Heart right ventricle (tissue), 16 donors: ENCODE measurements at regions not wholly inside any gene's neighbourhood (a gene's known extent, or its start where the extent isn't known, plus 50 kb on each side); places are given as distances from the start of the nearest gene placed in this dataset.

Source experiments
- ATAC-seq, 8 donors: fragments of 200-7000 bp; cut with Tn5 transposase; one replicate each; pipeline ENCODE4 v1.9.1; 2020; ENCODE audit warnings: mild to moderate bottlenecking in 8 of 8, moderate library complexity in 8 of 8, moderate number of reproducible peaks in 1 of 8
- DNase-seq, 2 donors: peaks; one replicate each; pipeline ENCODE4 v3.0.0-alpha.2; 2020
- H3K27ac ChIP-seq, 10 donors: fragments of 200-600 bp; sonication (generic) in 2 of 10; one replicate each; pipeline versions ENCODE4 v1.5.0 to v1.8.0; 2020 to 2022; ENCODE audit warnings: mild to moderate bottlenecking in 3 of 10
- H3K27me3 ChIP-seq, 7 donors: fragments of 200-600 bp; one replicate each; pipeline ENCODE4 v1.8.0; 2021 to 2022; ENCODE audit warnings: mild to moderate bottlenecking in 2 of 7
- H3K36me3 ChIP-seq, 9 donors: fragments of 200-600 bp; sonication (generic) in 1 of 9; one replicate each; pipeline versions ENCODE4 v1.5.0 to v1.8.0; 2020 to 2022; ENCODE audit warnings: mild to moderate bottlenecking in 2 of 9
- H3K4me1 ChIP-seq, 9 donors: fragments of 200-600 bp; sonication (generic) in 1 of 9; one replicate each; pipeline versions ENCODE4 v1.5.0 to v1.8.0; 2020 to 2022; ENCODE audit warnings: mild to moderate bottlenecking in 4 of 9
- H3K4me3 ChIP-seq, 10 donors: fragments of 200-600 bp; sonication (generic) in 2 of 10; one replicate each; pipeline versions ENCODE4 v1.5.0 to v1.8.0; 2020 to 2022; ENCODE audit warnings: mild to moderate bottlenecking in 7 of 10, moderate library complexity in 2 of 10
- H3K9me3 ChIP-seq, 11 donors: fragments of 200-600 bp in 10 of 11; sonication (generic) in 2 of 11; one replicate each; pipeline versions ENCODE4 v1.5.0 to v1.8.0; 2013 to 2022; ENCODE audit warnings: mild to moderate bottlenecking in 2 of 11, control low read depth in 1 of 11, moderate library complexity in 1 of 11
- CTCF ChIP-seq, 9 donors: fragments of 200-600 bp; sonication (generic) in 2 of 9; IDR thresholded peaks; one replicate each; pipeline versions ENCODE4 v1.5.0 to v1.8.0; 2021 to 2022; ENCODE audit warnings: antibody characterized with exemption in 9 of 9, mild to moderate bottlenecking in 5 of 9, moderate library complexity in 1 of 9
- WGBS, 2 donors: extraction: QIAGEN DNeasy Blood & Tissue Kit; methylation state at CpG; one replicate each; pipeline ENCODE4 v1.1.7; 2013; ENCODE audit warnings: inconsistent platforms in 1 of 2; 5-methylcytosine and 5-hydroxymethylcytosine counted together
- intact Hi-C, 10 donors: fragments of 100-400 bp; cut with DNase I; formaldehyde crosslinking; loops; one replicate each; pipeline versions ENCODE4 v1.11.1 to v1.14.2; 2022
- donor health status: Arrhythmogenic right ventricular cardiomyopathy.
- donor health status: ischemic (EF 13 %, LVEDD 7.1; RV severe dilation, severe dysfunction).
- donor health status: healthy with polysubstance abuse.
- donor health status: DM: no; HTN: yes; CAD: no.
- donor health status: DM: no; HTN: no; CAD: no.
- donor health status: ischemic (EF 25% LVEDD 6.9; RV normal size, moderate dysfunction).
- donor health status: ischemic (EF 25% LVEDD 5.7; RV mildly dilated, moderate dysfunction).
- donor health status: healthy.
- donor health status: DM: yes; HTN: yes; CAD: no.
- donor health status: Ischemic cardiomyopathy.
- donor health status: ischemic (EF 35%, LVEDD 5.7; RV mildly dilated, moderate dysfunction).
- donor health status: nonischemic (EF 11% LVEDD 7.7; RV severe dilation, severe dysfunction).
- donor health status: DM: yes; HTN: yes; CAD: no.
- donor health status: PGD.
- donor health status: ischemic (EF 29% LVEDD 5.4; RV normal size, mild dysfunction).
- donor health status: nonischemic (EF 23%, LVEDD 6.1; RV moderate dilation, normal function).

- ATAC-seq = no peak
- TF ChIP-seq CTCF (IDR thresholded peaks at IDR 0.05) = no peak
- H3K27me3 ChIP-seq = no peaks in the 10 kb centered on the region
- peaks cover 0 to 57% (median 15%) of the 10 kb centered on the region in 11 donors for H3K9me3 ChIP-seq
- no peaks in the 10 kb centered on the region for H3K36me3 ChIP-seq
- H3K4me3 ChIP-seq = no peak overlapping the region
- H3K27ac ChIP-seq = no peak overlapping the region
- no peak for DNase-seq
- 51 to 100% methylated on average over 1 of the region's 1 CpG for whole genome bisulfite sequencing, 2 donors
- intact Hi-C loops = no loop called here
- no peaks in the 10 kb centered on the region for H3K4me1 ChIP-seq
Observed at GRCh38 chr10:83357004-83357403, 782.3 kb upstream of the GHITM start.

- ATAC-seq (no peak), DNase-seq (no peak)
- no peaks in the 10 kb centered on the region for H3K27me3 ChIP-seq
- H3K27ac ChIP-seq = no peak overlapping the region
- H3K4me3 ChIP-seq = no peak overlapping the region
- H3K4me1 ChIP-seq = no peaks in the 10 kb centered on the region
- H3K9me3 ChIP-seq = peaks cover 0 to 57% (median 15%) of the 10 kb centered on the region in 11 donors
- no peak for TF ChIP-seq CTCF (IDR thresholded peaks at IDR 0.05)
- intact Hi-C loops = no loop called here
- no peaks in the 10 kb centered on the region for H3K36me3 ChIP-seq
Observed at GRCh38 chr10:83357627-83358026, 781.7 kb upstream of the GHITM start.

- Histone ChIP-seq H3K27me3 (no peaks in the 10 kb centered on the region), H3K4me1 (no peaks in the 10 kb centered on the region), H3K27ac (no peak overlapping the region), H3K4me3 (no peak overlapping the region), H3K36me3 (no peaks in the 10 kb centered on the region), H3K9me3 (peaks cover 0 to 4% (median 0%) of the 10 kb centered on the region in 11 donors)
- intact Hi-C loops = no loop called here
- ATAC-seq (no peak), DNase-seq (no peak)
- WGBS, 2 donors = 87 to 91% methylated on average over 6 of the region's 6 CpGs
- TF ChIP-seq CTCF (IDR thresholded peaks at IDR 0.05) = no peak
Observed at GRCh38 chr10:83367036-83367435, 772.3 kb upstream of the GHITM start.

GRCh38 chr10:83371696-83372490 lies 767.4 kb upstream of the GHITM start:
- H3K9me3 ChIP-seq = no peaks in the 10 kb centered on the region
- H3K27me3 ChIP-seq = no peaks in the 10 kb centered on the region
- DNase-seq = no peak
- H3K27ac ChIP-seq = no peak overlapping the region
- H3K4me3 ChIP-seq = no peak overlapping the region
- no peak for ATAC-seq
- no peaks in the 10 kb centered on the region for H3K36me3 ChIP-seq
- 81 to 83% methylated on average over 4 of the region's 4 CpGs for WGBS, 2 donors
- TF ChIP-seq CTCF (IDR thresholded peaks at IDR 0.05) = no peak
- intact Hi-C loops = no loop called here
- no peaks in the 10 kb centered on the region for H3K4me1 ChIP-seq
